ENCODE measurements at regions not wholly inside any gene's neighbourhood (a gene's known extent, or its start where the extent isn't known, plus 50 kb on each side); places are given as distances from the start of the nearest gene placed in this dataset.

DNA sequence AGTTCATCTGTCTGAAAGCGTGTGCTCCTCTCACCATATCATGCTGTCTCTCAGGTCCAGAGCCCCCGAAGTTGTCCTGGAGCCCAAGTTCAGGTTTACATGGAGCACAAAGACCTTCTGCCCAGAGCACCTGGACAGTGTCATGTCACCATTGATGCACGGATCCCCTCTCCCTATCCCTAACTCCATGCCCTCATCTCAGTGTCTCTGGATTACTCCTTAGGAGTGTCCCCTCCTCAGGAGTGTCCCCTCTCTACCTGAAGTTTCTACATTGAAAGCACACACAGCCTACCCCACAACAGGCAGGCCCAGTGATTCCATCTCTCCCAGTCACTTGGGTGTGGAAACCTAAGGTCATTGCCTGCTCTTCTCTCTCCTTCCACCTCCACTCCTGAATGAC lies 144.1 kb upstream of the NCKAP5 start:
- H3K4me3 ChIP-seq (replicated peaks; ENCODE audit: low read depth, low read length): no peak overlapping the region
- no peak for DNase-seq (ENCODE audit: extremely low read depth, low read depth)
- TF ChIP-seq, protein P1, sequence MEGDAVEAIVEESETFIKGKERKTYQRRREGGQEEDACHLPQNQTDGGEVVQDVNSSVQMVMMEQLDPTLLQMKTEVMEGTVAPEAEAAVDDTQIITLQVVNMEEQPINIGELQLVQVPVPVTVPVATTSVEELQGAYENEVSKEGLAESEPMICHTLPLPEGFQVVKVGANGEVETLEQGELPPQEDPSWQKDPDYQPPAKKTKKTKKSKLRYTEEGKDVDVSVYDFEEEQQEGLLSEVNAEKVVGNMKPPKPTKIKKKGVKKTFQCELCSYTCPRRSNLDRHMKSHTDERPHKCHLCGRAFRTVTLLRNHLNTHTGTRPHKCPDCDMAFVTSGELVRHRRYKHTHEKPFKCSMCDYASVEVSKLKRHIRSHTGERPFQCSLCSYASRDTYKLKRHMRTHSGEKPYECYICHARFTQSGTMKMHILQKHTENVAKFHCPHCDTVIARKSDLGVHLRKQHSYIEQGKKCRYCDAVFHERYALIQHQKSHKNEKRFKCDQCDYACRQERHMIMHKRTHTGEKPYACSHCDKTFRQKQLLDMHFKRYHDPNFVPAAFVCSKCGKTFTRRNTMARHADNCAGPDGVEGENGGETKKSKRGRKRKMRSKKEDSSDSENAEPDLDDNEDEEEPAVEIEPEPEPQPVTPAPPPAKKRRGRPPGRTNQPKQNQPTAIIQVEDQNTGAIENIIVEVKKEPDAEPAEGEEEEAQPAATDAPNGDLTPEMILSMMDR (IDR thresholded peaks at IDR 0.05; ENCODE audit: low read depth, low read length, missing control alignments): no peak

DNA sequence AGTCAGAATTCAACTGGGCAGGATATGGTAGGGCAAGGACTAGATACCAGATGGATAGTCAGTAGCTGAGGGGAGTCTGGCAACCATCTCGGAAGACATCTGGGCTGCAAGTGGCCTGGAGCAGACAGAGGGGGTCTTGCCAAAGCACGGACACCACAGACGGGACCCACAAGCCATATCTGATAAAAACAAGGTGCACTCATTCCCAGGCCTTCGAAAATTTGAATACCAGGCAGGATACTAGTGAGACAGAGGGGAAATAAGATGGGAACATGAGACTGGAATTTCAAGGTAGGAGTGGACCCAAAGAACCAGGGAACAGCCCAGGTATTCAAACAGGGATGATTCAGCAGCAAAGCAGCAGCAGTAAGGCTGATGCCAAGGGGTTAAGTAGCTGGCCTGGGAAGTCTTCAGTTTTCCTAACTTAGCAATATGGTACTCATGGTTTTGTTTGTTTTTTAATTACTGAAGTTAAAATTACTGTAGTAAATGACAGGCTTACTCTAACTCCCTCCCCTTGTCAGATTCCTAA lies 144.9 kb upstream of the NCKAP5 start:
- TF ChIP-seq, protein P1 (IDR thresholded peaks at IDR 0.05; ENCODE audit: low read depth, low read length, missing control alignments): no peak
- H3K4me3 ChIP-seq (replicated peaks; ENCODE audit: low read depth, low read length): no peak overlapping the region
- DNase-seq (ENCODE audit: extremely low read depth, low read depth): no peak

GRCh38 chr2:133716166-133716565 lies 147.9 kb upstream of the NCKAP5 start:
- no peak for DNase-seq (ENCODE audit: extremely low read depth, low read depth)
- TF ChIP-seq, protein P1 (IDR thresholded peaks at IDR 0.05; ENCODE audit: low read depth, low read length, missing control alignments): no peak
- no peak overlapping the region for H3K4me3 ChIP-seq (replicated peaks; ENCODE audit: low read depth, low read length)

DNA sequence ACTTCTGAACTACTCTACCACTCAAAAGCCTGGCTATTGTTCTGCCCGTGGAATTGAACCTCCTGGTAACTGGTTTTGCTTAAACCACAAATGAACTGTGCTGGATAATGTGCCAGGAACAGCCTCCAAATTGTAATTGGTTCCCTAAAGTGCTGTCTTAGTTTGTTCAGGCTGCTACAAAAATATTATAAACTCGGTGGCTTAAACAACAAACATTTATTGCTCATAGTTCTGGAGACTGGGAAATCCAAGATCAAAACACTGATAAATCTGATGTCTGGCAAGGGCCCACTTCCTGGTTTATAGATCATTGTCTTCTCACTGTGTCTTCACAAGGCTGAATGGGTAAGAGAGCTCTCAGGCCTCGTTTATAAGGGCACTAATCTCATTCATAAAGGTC lies 149.2 kb upstream of the NCKAP5 start:
- H3K4me3 ChIP-seq (replicated peaks; ENCODE audit: low read depth, low read length): no peak overlapping the region
- TF ChIP-seq, protein P1 (IDR thresholded peaks at IDR 0.05; ENCODE audit: low read depth, low read length, missing control alignments): no peak
- no peak for DNase-seq (ENCODE audit: extremely low read depth, low read depth)

DNA sequence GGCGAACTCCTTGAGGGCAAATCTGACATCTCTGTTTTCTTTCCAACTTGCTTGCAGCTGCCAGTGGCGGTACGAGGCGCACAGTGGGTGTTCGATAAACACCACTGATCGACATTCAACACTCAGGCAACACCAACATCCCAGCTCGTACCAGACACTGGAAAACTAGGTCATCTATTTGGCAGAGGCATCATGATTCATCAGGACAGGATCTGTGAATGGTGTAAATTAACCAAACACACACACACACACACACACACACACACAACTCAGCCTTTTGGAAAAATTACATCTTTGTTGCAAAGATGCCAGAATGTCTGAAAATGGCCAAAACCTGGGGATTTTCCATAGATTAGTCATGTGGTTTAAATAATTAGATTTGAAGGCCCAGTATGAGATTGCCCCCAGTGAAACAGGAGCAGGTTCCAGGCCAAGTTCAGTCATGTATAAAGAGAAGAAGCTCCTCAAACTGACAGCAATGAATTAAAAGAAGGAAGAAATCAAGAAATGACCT lies 150.5 kb upstream of the NCKAP5 start:
- DNase-seq (ENCODE audit: extremely low read depth, low read depth): peak; percentile 22
- TF ChIP-seq, protein P1 (IDR thresholded peaks at IDR 0.05; ENCODE audit: low read depth, low read length, missing control alignments): no peak
- H3K4me3 ChIP-seq (replicated peaks; ENCODE audit: low read depth, low read length): no peak overlapping the region

GRCh38 chr2:133720429-133720828 lies 152.2 kb upstream of the NCKAP5 start:
- TF ChIP-seq, protein P1 (IDR thresholded peaks at IDR 0.05; ENCODE audit: low read depth, low read length, missing control alignments): no peak
- H3K4me3 ChIP-seq (replicated peaks; ENCODE audit: low read depth, low read length): no peak overlapping the region
- DNase-seq (ENCODE audit: extremely low read depth, low read depth): no peak

DNA sequence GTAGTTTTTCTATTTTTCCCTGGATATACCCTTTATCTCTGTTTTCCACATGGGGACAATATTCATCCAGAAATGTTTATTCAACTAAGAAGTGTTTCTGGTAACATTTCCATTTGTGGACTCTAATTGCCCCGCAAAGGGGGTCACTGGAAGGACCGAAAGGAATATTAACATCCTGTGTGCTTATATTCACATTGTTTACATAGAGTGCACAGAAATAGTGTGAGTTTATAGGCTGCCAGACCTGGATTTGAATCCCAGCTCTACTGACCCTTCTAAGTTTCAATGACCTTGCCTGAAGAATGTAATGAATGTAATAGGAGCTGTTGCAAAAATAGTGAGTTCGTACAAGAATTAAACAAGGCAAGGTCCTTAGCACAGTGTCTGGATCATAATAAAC lies 152.9 kb upstream of the NCKAP5 start:
- H3K4me3 ChIP-seq (replicated peaks; ENCODE audit: low read depth, low read length): no peak overlapping the region
- TF ChIP-seq, protein P1 (IDR thresholded peaks at IDR 0.05; ENCODE audit: low read depth, low read length, missing control alignments): no peak
- no peak for DNase-seq (ENCODE audit: extremely low read depth, low read depth)

Data from HFF-Myc (cell line).